Fibroblast of peridontal ligament (primary cell): ENCODE measurements at regions not wholly inside any gene's neighbourhood (a gene's known extent, or its start where the extent isn't known, plus 50 kb on each side); places are given as distances from the start of the nearest gene placed in this dataset.

Experiments used
- DNase-seq: peaks from one replicate; pipeline ENCODE4 v3.0.0-alpha.2; 2010; ENCODE audit errors: extremely low read depth

DNA sequence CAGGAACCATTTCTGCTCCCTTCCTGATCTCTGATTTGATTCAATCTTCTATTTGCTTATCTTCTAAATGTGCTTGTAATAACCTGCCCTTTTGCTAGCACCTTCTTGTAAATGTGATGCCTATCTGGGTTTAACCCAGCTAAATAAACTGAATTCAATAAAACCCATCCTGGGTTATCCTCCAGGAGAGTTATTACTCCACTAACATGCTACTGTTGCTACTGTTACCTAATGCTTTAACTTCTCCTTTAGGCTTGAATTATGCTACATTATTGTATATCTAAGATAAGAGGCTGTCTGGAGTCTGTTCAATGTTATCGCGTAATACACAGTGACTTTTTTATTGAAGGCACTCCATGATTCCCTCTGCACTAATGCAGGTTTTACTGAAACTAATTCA is 206.5 kb upstream of the CTAGE1 start:
- no peak for DNase-seq

GRCh38 chr18:22625406-22625805 is 207.7 kb upstream of the CTAGE1 start:
- no peak for DNase-seq

DNA sequence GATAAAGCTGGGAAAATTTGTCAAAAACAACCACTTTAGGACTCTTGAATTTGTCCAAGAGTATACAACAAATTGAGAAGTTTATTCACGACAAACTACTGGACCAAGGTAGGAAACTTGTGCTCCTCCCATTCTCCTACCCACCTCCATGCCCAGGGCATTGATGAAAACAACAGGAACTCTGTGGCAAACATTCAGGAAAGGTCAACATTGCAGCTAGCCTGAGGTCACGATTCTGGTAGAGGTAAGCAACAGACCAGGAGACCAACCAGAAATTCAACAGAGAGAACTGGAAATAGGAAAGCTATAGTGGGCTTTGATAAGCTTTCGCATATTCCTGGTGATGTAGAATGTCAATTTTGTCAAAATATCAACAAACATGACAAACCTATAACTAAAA is 209.1 kb upstream of the CTAGE1 start:
- no peak for DNase-seq

DNA sequence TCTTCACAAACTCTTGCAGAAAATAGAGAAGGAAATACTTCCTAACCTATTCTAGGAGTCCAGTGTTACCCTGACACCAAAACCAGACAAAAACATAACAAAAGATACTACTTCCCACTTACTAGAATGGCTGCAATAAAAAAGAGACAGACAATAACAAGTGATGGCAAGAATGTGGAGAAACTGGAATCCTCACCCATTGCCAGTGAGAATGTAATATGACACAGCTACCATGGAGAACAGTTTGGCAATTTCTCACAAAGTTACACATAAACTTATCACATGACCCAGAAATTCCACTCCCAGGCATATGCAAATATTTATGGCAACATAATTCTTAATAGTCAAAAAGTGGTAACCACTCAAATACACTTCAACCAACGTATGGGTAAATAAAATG is 209.8 kb upstream of the CTAGE1 start:
- DNase-seq, result no peak

GRCh38 chr18:22628795-22629510 is 211.2 kb upstream of the CTAGE1 start:
- no peak for DNase-seq

GRCh38 chr18:22630980-22631379 is 213.3 kb upstream of the CTAGE1 start:
- no peak for DNase-seq

GRCh38 chr18:22632191-22632590 is 214.5 kb upstream of the CTAGE1 start:
- DNase-seq, result peak; percentile 41

- DNase-seq, result no peak
These were observed 216.7 kb upstream of the CTAGE1 start for GRCh38 chr18:22634464-22634863.

- DNase-seq, result peak; percentile 73
These were observed 220.1 kb upstream of the CTAGE1 start for GRCh38 chr18:22637787-22638186.

DNA sequence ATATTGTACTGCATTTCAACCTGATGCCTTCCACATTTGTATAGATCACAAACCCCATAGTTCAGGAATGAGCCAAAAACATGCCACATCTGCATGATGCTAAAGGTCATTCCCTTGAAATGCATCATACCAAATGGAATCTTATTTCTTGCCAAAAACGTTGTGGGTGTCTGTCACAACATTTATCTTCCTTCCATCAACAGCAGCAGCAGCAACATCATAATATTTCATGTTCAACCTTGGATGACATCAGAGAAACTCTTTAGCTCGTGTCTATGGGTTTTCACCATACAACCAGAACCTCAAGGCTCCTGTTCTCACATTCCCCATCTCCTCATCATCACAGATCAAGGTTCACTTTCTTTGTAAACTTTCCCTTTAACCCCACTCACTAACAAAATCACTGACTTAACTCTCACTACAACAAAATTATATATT is 221.3 kb upstream of the CTAGE1 start:
- peak; percentile 86 for DNase-seq

DNA sequence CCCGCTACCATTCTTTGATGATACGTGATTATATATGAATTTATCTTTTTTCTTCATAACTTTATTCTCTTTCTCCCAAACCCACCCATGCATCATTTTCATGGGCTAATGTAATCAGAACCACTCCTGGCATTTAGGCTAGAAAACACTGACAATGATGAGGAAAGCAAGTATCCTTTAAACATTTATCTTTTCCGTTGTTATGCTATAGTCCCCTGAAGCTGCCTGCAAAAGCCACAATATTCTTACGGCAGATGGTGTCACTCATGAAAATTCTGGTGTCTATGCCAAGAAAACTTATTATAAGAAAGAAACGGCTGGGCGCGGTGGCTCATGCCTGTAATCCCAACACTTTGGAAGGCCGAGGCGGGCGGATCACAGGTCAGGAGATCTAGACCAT is 221.8 kb upstream of the CTAGE1 start:
- DNase-seq, result no peak

- DNase-seq, result no peak
These were observed 222.6 kb upstream of the CTAGE1 start for GRCh38 chr18:22640281-22640842.

- no peak for DNase-seq
These were observed 224.2 kb upstream of the CTAGE1 start for GRCh38 chr18:22641958-22642357.

DNA sequence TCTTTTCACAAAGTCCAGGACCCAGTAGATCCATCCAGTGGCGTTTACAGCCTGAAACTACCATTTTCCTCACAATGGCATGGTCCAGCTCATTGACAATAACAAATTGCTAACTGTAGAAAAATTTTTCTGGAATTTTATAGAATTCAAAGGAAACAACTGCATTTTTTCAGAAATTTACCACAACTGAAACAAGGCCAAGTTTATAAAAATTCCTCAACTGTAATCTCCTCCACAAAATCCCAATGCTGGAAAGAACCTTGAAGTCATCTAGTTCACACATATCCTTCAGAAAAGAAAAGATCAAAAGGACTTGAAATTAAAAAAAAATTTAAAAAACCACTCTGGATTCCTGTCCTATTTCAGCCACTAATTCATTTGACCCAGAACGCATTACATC is 226.0 kb upstream of the CTAGE1 start:
- DNase-seq, result peak; percentile 72

- peak; percentile 89 for DNase-seq
These were observed 232.5 kb upstream of the CTAGE1 start for GRCh38 chr18:22650247-22650646.

GRCh38 chr18:22657619-22658018 is 239.9 kb upstream of the CTAGE1 start:
- no peak for DNase-seq

- DNase-seq, result no peak
These were observed 240.6 kb upstream of the CTAGE1 start for GRCh38 chr18:22658318-22658717.

GRCh38 chr18:22663378-22663777 is 245.7 kb upstream of the CTAGE1 start:
- DNase-seq, result no peak

DNA sequence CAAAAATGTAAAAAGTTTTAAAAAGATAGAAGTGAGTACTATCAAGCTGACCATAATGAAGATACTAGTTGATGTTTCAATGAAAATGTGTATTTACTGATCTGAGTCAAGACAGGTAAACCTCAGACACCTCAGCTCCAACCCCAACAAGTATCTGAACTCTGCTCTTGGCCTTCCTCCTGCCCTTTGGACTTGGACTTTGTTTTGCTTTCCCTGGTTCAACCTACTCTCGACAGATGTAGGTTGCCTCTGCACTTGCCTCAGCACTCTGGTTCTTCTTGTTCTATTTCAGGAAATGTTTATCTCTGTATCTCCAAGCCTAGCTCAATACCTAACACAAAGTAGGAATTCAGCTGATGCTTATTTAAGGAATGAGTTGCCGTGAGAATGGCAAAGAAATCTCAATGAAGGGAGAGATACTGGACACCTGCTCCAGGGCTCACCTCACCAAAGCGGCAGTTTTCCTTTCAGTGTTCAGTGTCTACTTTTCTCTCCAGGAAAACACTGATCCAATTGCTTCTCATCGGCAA is 248.8 kb upstream of the CTAGE1 start:
- no peak for DNase-seq

DNA sequence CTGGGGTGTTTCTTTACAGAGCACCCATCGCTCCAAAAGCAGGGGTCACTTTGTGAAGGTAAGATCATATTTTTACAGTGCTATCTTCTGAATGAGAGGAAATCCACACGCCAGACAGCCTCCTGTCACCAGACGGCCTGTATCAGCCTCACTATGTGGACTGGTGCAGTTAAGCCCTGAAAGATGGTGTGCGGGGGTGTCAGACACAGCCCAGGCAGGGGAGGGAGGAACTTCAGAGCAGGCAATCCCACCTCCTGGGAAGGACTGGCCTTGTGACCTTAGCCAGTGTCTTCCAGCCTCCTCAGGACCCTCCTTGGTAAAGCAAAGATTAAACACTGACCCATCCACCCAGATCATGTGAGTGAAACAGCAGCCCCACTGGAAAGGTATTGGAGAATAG is 249.4 kb upstream of the CTAGE1 start:
- no peak for DNase-seq

GRCh38 chr18:22667616-22668422 is 250.1 kb upstream of the CTAGE1 start:
- peak; percentile 87 for DNase-seq

DNA sequence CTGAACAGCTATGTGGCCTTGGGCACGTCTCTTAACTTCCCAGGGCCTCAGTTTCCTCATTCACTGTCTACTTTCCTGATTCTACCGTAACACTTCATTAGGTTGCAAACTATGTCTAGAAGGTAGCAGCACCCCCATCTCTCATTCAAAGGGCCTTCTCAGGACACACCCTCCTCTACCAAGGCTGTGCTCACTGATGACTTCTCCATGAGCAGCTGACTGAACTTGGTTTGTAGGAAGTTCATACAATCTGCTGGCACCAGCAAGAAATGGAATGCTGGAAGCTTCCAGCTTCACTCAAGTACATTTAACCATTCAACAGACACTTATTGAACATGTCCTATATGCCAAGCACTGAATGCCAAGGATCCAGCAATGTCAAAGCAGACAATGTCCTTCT is 250.8 kb upstream of the CTAGE1 start:
- peak; percentile 26 for DNase-seq

DNA sequence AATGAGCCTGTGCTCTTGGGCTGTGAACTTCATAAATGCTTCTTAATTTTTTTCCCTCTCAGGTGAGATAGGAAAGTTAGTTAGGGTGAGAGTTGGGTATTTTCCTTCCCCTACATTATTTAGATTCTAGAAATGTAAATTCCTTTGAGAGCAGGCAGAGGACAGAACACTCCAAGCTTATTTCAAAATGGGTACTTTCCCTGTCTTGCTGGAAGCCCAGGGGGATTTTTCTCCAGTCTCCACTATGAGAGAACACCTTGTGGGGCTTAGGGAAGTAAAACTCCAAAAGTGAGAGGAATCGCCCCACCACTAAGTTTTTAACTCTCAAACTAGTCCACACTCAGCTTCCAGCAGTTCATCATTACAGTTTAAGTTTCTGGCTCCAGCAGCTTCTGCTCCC is 253.2 kb upstream of the CTAGE1 start:
- no peak for DNase-seq
